ENCODE measurements at regions not wholly inside any gene's neighbourhood (a gene's known extent, or its start where the extent isn't known, plus 50 kb on each side); places are given as distances from the start of the nearest gene placed in this dataset.

DNA sequence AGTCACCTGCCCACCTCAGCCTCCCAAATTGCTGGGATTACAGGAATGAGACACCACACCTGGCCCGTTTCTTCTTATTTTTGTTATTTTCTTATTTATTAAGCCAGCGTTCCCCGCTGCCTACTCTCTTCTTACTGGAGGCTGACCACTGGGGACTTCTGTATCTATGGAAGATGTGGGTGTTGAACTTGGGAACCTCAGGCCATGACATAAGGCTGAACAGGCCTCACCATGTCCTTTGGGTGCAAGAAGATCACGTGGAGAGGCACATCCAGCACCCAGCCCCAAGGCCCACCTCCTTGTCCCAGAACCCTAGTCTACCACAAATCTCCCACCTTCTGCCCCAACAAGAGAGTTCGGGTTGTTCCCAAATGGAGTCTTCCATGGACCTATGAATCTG, 59.4 kb upstream of the NEK6 start:
- H3K4me3 ChIP-seq = no peak overlapping the region
- H3K27ac ChIP-seq = no peak overlapping the region
- H3K27me3 ChIP-seq = no peaks in the 10 kb centered on the region
- H3K4me1 ChIP-seq = no peaks in the 10 kb centered on the region
- no peaks in the 10 kb centered on the region for H3K9me3 ChIP-seq
- no peak for TF ChIP-seq POLR2A (IDR thresholded peaks at IDR 0.05)
- TF ChIP-seq, protein P1, sequence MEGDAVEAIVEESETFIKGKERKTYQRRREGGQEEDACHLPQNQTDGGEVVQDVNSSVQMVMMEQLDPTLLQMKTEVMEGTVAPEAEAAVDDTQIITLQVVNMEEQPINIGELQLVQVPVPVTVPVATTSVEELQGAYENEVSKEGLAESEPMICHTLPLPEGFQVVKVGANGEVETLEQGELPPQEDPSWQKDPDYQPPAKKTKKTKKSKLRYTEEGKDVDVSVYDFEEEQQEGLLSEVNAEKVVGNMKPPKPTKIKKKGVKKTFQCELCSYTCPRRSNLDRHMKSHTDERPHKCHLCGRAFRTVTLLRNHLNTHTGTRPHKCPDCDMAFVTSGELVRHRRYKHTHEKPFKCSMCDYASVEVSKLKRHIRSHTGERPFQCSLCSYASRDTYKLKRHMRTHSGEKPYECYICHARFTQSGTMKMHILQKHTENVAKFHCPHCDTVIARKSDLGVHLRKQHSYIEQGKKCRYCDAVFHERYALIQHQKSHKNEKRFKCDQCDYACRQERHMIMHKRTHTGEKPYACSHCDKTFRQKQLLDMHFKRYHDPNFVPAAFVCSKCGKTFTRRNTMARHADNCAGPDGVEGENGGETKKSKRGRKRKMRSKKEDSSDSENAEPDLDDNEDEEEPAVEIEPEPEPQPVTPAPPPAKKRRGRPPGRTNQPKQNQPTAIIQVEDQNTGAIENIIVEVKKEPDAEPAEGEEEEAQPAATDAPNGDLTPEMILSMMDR (IDR thresholded peaks at IDR 0.05) = no peak
- H3K36me3 ChIP-seq (ENCODE audit: low read depth, missing control alignments) = no peaks in the 10 kb centered on the region
- intact Hi-C loops (cut with DNase I; ENCODE audit: low total_unique reads) = no loop called here
- no peak for DNase-seq
- WGBS, 2 donors = 89 to 97% methylated on average over 5 of the region's 5 CpGs

DNA sequence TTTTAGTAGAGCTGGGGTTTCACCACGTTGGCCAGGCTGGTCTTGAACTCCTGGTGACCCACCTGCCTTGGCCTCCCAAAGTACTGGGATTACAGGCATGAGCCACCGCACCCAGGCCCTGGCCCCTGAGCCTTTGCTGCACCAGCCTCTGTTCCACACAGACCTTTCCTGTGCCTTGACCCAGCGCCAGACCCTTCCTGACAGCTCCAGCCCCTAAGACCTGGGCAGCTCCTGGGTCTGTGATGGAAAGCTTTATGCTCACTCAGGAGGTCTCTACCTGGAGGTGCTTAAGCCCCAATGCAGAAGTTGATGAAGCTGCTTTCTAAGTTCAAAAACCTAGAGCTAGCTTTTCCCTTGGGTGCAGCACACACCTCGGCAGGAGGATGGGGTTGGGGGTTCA, 58.8 kb upstream of the NEK6 start:
- Histone ChIP-seq H3K4me1 (no peaks in the 10 kb centered on the region), H3K9me3 (no peaks in the 10 kb centered on the region), H3K27ac (no peak overlapping the region), H3K36me3 (ENCODE audit: low read depth, missing control alignments) (no peaks in the 10 kb centered on the region), H3K4me3 (no peak overlapping the region), H3K27me3 (no peaks in the 10 kb centered on the region)
- no peak for DNase-seq
- TF ChIP-seq POLR2A (IDR thresholded peaks at IDR 0.05) = no peak
- TF ChIP-seq, protein P1 (IDR thresholded peaks at IDR 0.05) = no peak
- intact Hi-C loops (cut with DNase I; ENCODE audit: low total_unique reads) = no loop called here
- 76 to 90% methylated on average over 2 to 4 of the region's 4 CpGs for WGBS, 2 donors

DNA sequence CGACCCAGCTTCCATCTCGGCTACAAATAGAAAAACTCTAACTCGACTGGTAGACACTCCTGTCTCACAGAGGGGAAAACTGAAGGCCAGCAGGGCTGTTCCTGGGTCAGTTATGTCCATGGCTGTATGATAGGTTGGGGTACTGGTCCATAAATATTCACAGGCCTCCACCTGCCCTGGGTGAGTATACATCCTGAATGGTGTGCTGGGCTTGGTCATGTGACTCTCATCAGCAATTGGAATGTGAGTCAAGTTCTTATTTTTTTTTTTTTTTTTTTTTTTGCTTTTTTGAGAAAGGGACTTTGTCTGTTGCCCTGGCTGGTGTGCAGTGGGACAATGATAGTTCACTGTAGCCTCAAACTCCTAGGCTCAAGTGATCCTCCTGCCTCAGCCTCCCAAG, 58.3 kb upstream of the NEK6 start:
- Histone ChIP-seq H3K27ac (no peak overlapping the region), H3K4me1 (no peaks in the 10 kb centered on the region), H3K27me3 (no peaks in the 10 kb centered on the region), H3K4me3 (no peak overlapping the region), H3K36me3 (ENCODE audit: low read depth, missing control alignments) (no peaks in the 10 kb centered on the region), H3K9me3 (no peaks in the 10 kb centered on the region)
- TF ChIP-seq, protein P1 (IDR thresholded peaks at IDR 0.05) = no peak
- TF ChIP-seq POLR2A (IDR thresholded peaks at IDR 0.05) = no peak
- WGBS, 2 donors = 72 to 96% methylated on average over 3 of the region's 3 CpGs
- no peak for DNase-seq
- intact Hi-C loops (cut with DNase I; ENCODE audit: low total_unique reads) = no loop called here

DNA sequence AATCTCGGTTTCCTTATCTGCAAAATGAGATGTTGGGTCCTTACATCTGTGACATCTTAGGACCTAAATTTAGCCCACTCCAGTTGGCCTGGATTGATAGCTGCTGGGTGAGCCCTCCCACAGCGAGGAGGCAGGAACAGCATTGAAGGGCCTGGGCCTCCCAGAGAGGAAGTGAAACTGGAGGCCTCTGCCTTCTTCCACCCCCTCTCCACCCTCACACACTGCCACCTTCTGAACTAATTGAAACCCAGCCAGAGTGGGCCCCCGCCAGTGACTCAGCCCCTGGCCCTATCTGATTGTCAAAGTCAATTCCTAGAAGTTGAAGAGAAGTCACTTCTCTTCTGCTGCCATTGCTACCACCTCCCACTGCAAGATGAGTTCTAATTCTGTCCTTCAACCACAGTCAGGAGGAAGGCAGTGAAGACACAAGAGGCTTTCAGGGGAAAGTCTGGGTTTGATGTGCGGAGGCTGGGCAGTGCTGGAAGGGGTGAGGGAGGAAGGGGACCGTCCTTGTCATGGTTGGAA, 55.2 kb upstream of the NEK6 start:
- Histone ChIP-seq H3K27ac (no peak overlapping the region), H3K9me3 (no peaks in the 10 kb centered on the region), H3K27me3 (no peaks in the 10 kb centered on the region), H3K4me3 (no peak overlapping the region), H3K36me3 (ENCODE audit: low read depth, missing control alignments) (no peaks in the 10 kb centered on the region), H3K4me1 (no peaks in the 10 kb centered on the region)
- intact Hi-C loops (cut with DNase I; ENCODE audit: low total_unique reads) = no loop called here
- DNase-seq = peak; percentile 37
- WGBS, 2 donors = 77 to 86% methylated on average over 5 of the region's 5 CpGs
- TF ChIP-seq, protein P1 (IDR thresholded peaks at IDR 0.05) = no peak
- no peak for TF ChIP-seq POLR2A (IDR thresholded peaks at IDR 0.05)

DNA sequence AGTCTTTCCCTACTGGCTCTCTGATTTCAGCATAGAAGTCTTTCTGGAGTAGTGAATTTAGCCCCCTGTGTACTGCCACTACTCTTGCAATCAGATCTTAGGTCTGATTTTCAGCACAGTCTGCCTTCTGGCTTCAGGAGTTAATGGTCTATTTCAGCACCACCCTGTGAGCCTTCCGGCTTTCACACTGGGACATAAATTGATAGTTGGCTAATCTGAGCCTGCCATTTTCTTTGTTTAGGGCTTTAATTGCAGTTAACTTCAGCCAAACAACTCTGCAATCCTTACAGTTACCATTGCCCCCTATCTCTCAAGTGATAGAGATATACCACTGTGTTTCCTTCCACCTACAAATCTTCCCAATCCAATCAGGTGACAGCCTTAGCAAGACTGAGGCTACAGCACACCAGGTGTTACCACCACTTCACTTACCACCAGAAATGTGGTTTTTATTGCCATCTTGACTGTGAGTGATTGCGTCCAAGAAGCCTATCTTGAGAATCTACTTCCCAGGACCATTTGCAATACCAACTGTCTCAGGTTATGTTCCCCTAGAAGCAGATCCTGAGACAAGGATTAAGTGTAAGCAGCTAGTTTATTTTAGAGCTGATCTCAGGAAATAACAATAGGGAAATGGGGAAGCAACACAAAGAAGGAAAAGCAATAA, 51.9 kb upstream of the NEK6 start:
- TF ChIP-seq POLR2A (IDR thresholded peaks at IDR 0.05) = no peak
- TF ChIP-seq, protein P1 (IDR thresholded peaks at IDR 0.05) = no peak
- 78 to 88% methylated on average over 2 of the region's 2 CpGs for WGBS, 2 donors
- no peak overlapping the region for H3K27ac ChIP-seq
- no peaks in the 10 kb centered on the region for H3K36me3 ChIP-seq (ENCODE audit: low read depth, missing control alignments)
- no peaks in the 10 kb centered on the region for H3K9me3 ChIP-seq
- no peak for DNase-seq
- intact Hi-C loops (cut with DNase I; ENCODE audit: low total_unique reads) = no loop called here
- H3K4me1 ChIP-seq = no peaks in the 10 kb centered on the region
- no peak overlapping the region for H3K4me3 ChIP-seq
- no peaks in the 10 kb centered on the region for H3K27me3 ChIP-seq
